Colonic mucosa (tissue), 4 donors: ENCODE measurements at regions not wholly inside any gene's neighbourhood (a gene's known extent, or its start where the extent isn't known, plus 50 kb on each side); places are given as distances from the start of the nearest gene placed in this dataset.

Experiments
- DNase-seq: peaks from one replicate; pipeline ENCODE4 v3.0.0-alpha.2; 2020
- H3K27ac ChIP-seq: fragments of 200-600 bp; one replicate; pipeline ENCODE4 v1.8.0; 2021
- H3K27me3 ChIP-seq: fragments of 200-600 bp; one replicate; pipeline ENCODE4 v1.8.0; 2021
- H3K36me3 ChIP-seq: fragments of 200-600 bp; one replicate; pipeline ENCODE4 v1.8.0; 2021
- H3K4me1 ChIP-seq: fragments of 200-600 bp; one replicate; pipeline ENCODE4 v1.8.0; 2021; ENCODE audit warnings: mild to moderate bottlenecking
- H3K4me3 ChIP-seq: fragments of 200-600 bp; one replicate; pipeline ENCODE4 v1.8.0; 2021
- H3K9ac ChIP-seq, 2 donors: one replicate each; pipeline ENCODE4 v1.7.0; 2013; ENCODE audit warnings: control low read depth in 2 of 2, low read depth in 2 of 2, low read length in 2 of 2
- H3K9me3 ChIP-seq: fragments of 200-600 bp; one replicate; pipeline ENCODE4 v1.8.0; 2021
- CTCF ChIP-seq: fragments of 200-600 bp; IDR thresholded peaks from one replicate; pipeline ENCODE4 v1.8.0; 2022; ENCODE audit warnings: antibody characterized with exemption, mild to moderate bottlenecking
- intact Hi-C: fragments of 100-400 bp; cut with DNase I; formaldehyde crosslinking; loops from one replicate; pipeline ENCODE4 v1.14.1; 2022
- donor health status: healthy.
- donor health status: DM: no; HTN: no; CAD: no.
- donor health status: DM: no; HTN: no; CAD: no.

DNA sequence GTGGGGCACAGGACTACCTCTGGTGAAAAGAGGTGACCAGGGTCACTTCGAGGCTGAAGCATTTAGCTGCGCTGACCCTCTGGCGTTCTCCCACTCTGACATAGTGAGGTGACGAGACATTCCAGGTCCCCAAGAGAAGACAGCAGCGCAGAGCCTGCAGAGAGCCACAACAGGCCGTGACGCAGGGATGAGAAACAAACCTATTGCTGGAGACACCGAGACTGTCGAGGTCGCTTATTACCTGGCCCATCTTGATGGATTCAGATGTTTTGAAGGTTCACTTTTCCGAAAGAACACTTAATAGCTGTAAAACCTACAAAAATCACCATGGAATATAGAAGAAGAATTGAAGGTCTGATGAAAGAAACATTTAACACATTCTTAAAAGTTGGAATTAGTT lies 466.3 kb downstream of the NR2F2 start:
- no peaks in the 10 kb centered on the region for H3K27me3 ChIP-seq
- no peaks in the 10 kb centered on the region for H3K4me1 ChIP-seq
- TF ChIP-seq CTCF, result no peak
- H3K9ac ChIP-seq, result no peak overlapping the region
- H3K4me3 ChIP-seq, result no peak overlapping the region
- DNase-seq, result no peak
- H3K36me3 ChIP-seq, result no peaks in the 10 kb centered on the region
- H3K27ac ChIP-seq, result no peak overlapping the region
- intact Hi-C loops, result no loop called here
- H3K9me3 ChIP-seq, result no peaks in the 10 kb centered on the region

DNA sequence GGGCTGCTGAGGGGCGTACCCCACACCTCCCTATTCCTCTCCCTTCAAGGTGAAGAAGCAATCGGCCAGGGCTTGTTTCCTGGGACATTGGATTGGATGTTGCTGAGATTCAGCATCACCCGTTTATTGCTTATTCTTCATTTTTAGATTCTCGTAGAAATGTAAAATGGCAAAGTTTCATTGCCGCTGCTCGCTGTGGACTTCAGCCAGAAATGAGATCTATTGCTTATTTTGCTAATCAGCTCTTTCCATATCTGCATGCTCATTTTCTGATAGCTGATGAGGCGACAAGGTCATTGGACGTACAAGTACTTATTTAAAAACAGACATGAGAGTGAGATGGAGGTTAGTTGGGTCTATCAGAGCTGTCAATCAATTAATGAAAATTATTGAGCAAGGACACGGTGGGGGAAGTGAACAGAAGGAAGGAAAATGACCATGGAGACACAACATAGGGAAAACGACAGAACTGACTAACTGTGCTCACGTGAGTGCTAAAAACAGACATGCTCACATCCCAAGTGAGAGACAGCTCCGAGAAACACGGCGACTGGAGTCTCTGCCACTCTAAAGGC lies 471.2 kb downstream of the NR2F2 start:
- no peak for DNase-seq
- Histone ChIP-seq H3K27me3 (no peaks in the 10 kb centered on the region), H3K9me3 (no peaks in the 10 kb centered on the region), H3K4me1 (no peaks in the 10 kb centered on the region), H3K27ac (no peak overlapping the region), H3K9ac (no peak overlapping the region), H3K4me3 (no peak overlapping the region), H3K36me3 (no peaks in the 10 kb centered on the region)
- TF ChIP-seq CTCF, result no peak
- intact Hi-C loops, result no loop called here

DNA sequence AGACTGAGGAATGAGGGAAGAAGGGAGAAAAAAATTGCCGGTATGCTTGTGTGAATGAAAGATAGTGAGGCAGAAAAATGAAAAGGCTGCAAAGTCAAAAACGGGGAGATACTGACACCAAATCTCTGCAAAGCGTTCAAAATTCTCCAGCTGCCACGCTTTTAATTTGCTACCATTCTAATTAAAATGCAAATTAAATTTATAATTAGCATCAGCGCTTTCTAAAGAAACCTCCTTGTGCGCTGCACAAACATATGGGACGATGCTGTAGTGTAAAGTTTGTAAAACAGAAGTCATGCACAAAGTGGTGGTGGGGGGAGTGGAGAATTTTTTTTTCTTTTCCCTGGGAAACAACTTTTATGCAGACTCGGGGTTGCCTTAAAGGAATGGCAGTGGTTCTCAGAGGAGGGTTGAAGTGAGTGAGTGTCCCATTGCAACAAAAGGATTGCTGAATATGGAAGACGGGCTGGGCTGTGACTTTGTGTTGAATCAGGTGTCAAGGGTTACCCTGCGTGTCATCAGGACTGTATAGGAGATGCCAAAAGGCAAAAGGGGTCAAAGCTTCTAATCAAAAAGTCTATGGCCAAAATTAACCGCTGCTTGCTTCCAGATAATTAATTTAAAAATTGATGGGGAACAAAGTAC lies 472.2 kb downstream of the NR2F2 start:
- no peaks in the 10 kb centered on the region for H3K4me1 ChIP-seq
- intact Hi-C loops, result no loop called here
- no peaks in the 10 kb centered on the region for H3K9me3 ChIP-seq
- H3K4me3 ChIP-seq, result no peak overlapping the region
- no peaks in the 10 kb centered on the region for H3K27me3 ChIP-seq
- no peak overlapping the region for H3K9ac ChIP-seq
- H3K36me3 ChIP-seq, result no peaks in the 10 kb centered on the region
- H3K27ac ChIP-seq, result no peak overlapping the region
- no peak for DNase-seq
- TF ChIP-seq CTCF, result no peak

DNA sequence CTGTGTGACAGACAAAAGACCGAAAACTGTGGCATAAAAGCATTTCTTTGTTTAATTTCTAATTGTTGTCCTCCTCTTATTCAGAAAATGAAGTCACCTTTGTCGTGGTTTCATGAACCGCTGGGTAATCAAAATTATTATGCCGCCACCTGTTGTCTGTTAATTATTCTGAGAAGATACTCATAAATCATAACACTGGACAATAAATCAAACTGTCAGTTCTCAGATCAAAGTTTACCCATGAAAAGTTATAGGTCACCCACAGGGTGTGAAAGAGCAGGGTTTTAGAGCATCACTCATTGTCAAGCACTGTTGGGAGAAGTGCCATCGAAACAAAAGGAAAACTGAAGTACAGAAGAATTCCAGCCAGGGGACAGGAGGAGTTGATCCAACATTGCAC lies 474.3 kb downstream of the NR2F2 start:
- no peaks in the 10 kb centered on the region for H3K36me3 ChIP-seq
- H3K27me3 ChIP-seq, result no peaks in the 10 kb centered on the region
- no peak overlapping the region for H3K9ac ChIP-seq
- H3K27ac ChIP-seq, result no peak overlapping the region
- TF ChIP-seq CTCF, result no peak
- H3K9me3 ChIP-seq, result no peaks in the 10 kb centered on the region
- intact Hi-C loops, result no loop called here
- no peak for DNase-seq
- H3K4me1 ChIP-seq, result no peaks in the 10 kb centered on the region
- no peak overlapping the region for H3K4me3 ChIP-seq

GRCh38 chr15:96807361-96807760 lies 476.9 kb downstream of the NR2F2 start:
- H3K4me1 ChIP-seq, result no peaks in the 10 kb centered on the region
- no peaks in the 10 kb centered on the region for H3K27me3 ChIP-seq
- no peaks in the 10 kb centered on the region for H3K36me3 ChIP-seq
- H3K9ac ChIP-seq, result no peak overlapping the region
- no peak overlapping the region for H3K27ac ChIP-seq
- intact Hi-C loops, result no loop called here
- no peak overlapping the region for H3K4me3 ChIP-seq
- no peak for DNase-seq
- TF ChIP-seq CTCF, result no peak
- no peaks in the 10 kb centered on the region for H3K9me3 ChIP-seq
